ENCODE measurements at regions not wholly inside any gene's neighbourhood (a gene's known extent, or its start where the extent isn't known, plus 50 kb on each side); places are given as distances from the start of the nearest gene placed in this dataset.

DNA sequence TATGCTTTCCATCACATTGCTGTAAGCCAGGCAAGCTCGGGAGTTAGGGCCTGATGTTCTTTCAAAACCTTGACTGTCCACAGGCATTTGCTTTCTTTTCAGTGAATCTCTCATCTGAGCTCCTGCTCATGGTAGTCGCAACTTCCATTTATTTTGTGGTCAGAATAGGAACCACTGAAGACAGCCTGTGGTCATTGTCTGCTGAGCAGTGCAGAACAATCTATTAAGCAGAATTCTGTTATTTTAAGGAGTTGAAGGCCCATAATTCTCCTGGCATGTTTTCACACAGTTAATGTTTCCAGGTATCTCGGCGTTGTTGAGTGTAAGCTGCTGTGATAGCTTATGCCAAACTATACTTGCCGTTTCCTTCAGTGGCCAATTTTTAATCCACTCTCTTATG is 491.1 kb upstream of the AKR1E2 start:
- DNase-seq (ENCODE audit: extremely low read depth, low read depth): no peak
- TF ChIP-seq, protein P1, sequence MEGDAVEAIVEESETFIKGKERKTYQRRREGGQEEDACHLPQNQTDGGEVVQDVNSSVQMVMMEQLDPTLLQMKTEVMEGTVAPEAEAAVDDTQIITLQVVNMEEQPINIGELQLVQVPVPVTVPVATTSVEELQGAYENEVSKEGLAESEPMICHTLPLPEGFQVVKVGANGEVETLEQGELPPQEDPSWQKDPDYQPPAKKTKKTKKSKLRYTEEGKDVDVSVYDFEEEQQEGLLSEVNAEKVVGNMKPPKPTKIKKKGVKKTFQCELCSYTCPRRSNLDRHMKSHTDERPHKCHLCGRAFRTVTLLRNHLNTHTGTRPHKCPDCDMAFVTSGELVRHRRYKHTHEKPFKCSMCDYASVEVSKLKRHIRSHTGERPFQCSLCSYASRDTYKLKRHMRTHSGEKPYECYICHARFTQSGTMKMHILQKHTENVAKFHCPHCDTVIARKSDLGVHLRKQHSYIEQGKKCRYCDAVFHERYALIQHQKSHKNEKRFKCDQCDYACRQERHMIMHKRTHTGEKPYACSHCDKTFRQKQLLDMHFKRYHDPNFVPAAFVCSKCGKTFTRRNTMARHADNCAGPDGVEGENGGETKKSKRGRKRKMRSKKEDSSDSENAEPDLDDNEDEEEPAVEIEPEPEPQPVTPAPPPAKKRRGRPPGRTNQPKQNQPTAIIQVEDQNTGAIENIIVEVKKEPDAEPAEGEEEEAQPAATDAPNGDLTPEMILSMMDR (IDR thresholded peaks at IDR 0.05; ENCODE audit: low read depth, low read length, missing control alignments): no peak
- H3K4me3 ChIP-seq (replicated peaks; ENCODE audit: low read depth, low read length): no peak overlapping the region

DNA sequence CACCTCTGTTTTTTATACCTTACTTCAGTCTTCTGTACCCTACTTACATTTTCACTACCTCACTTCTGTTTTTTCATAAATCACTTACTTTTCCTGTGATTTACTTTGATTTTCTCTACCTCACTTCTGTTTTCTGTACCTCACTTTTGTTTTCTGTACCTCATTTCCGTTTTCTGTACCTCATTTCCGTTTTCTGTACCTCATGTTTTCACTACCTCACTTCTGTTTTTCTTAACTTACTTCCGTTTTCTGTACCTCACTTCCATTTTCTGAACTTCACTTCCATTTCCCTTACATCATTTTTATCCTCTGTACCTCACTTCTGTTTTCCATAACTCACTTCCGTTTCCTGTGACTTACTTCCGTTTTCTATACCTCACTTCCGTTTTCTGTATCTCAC is 492.0 kb upstream of the AKR1E2 start:
- TF ChIP-seq, protein P1 (IDR thresholded peaks at IDR 0.05; ENCODE audit: low read depth, low read length, missing control alignments): no peak
- DNase-seq (ENCODE audit: extremely low read depth, low read depth): no peak
- H3K4me3 ChIP-seq (replicated peaks; ENCODE audit: low read depth, low read length): no peak overlapping the region

DNA sequence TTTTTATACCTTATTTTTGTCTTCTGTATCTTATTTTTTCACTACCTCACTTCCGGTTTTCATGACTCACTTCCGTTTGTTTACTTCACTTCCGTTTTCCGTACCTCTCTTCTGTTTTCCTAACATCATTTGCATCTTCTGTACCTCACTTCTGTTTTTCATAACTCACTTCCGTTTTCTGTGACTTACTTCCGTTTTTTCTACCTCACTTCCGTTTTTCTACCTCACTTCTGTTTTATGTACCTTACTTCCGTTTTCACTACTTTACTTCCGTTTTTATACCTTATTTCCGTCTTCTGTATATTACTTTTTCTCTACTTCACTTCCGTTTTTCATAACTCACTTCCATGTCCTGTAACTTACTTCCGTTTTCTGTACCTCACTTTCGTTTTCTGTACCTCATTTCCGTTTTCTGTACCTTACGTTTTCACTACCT is 492.5 kb upstream of the AKR1E2 start:
- no peak overlapping the region for H3K4me3 ChIP-seq (replicated peaks; ENCODE audit: low read depth, low read length)
- DNase-seq (ENCODE audit: extremely low read depth, low read depth): no peak
- TF ChIP-seq, protein P1 (IDR thresholded peaks at IDR 0.05; ENCODE audit: low read depth, low read length, missing control alignments): no peak

DNA sequence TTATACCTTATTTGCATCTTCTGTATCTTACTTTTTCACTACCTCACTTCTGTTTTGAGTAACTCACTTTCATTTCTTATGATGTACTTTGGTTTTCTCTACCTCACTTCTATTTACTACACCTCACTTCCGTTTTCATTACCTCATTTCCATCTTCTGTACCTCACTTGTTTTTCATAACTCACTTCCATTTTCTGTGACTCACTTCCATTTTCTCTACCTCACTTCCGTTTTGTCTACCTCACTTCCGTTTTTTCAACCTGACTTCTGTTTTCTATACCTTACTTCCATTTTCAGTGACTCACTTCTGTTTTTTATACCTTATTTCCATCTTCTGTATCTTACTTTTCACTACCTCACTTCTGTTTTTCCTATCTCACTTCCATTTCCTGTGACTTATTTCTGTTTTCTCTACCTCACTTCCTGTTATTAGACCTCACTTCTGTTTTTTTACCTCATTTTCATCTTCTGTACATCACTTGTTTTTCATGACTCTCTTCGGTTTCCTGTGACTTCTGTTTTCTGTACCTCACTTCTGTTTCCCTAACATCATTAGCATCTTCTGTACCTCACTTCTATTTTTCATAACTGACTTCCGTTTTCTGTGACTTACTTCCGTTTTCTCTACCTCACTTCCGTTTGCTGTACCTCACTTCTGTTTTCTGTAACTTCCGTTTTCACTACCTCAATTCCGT is 493.1 kb upstream of the AKR1E2 start:
- no peak for DNase-seq (ENCODE audit: extremely low read depth, low read depth)
- H3K4me3 ChIP-seq (replicated peaks; ENCODE audit: low read depth, low read length): no peak overlapping the region
- TF ChIP-seq, protein P1 (IDR thresholded peaks at IDR 0.05; ENCODE audit: low read depth, low read length, missing control alignments): no peak

DNA sequence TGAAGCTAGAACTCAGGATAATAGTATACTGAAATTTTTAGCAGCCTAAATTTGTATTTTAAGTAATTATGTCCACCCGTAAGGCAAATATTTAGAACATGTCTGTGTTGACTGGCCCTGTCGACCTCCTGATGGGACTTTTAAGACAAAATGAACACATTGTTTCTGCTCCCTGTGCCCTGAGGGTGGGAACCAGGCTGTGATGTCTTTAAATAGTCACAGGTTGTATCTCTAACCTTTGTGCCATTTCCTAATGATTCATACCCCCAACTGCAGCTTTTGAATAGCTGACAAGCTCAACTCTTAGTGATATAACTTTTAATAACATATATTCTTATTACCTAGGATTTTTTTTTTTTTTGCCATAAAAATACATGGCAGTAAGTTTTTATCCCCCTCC is 494.9 kb upstream of the AKR1E2 start:
- TF ChIP-seq, protein P1 (IDR thresholded peaks at IDR 0.05; ENCODE audit: low read depth, low read length, missing control alignments): no peak
- no peak for DNase-seq (ENCODE audit: extremely low read depth, low read depth)
- H3K4me3 ChIP-seq (replicated peaks; ENCODE audit: low read depth, low read length): no peak overlapping the region

DNA sequence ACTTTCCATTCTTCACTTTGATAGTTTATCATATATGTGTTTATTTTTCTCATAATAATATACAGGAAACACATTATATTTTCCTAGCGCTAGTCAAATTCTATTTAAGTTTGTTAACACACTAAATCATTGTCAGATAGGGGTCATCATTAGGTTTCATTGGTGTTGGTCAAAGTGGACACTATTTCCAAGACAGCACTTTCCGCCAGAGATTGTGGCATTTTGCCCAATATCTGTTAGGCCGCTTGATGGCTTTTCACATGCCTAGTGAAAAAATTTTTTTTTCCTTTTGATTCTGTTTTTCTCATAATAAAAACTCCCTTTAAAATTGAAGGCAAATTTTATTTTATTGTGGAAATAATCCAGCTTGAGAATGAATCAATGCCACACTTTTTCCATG is 495.4 kb upstream of the AKR1E2 start:
- no peak for DNase-seq (ENCODE audit: extremely low read depth, low read depth)
- no peak overlapping the region for H3K4me3 ChIP-seq (replicated peaks; ENCODE audit: low read depth, low read length)
- TF ChIP-seq, protein P1 (IDR thresholded peaks at IDR 0.05; ENCODE audit: low read depth, low read length, missing control alignments): no peak

DNA sequence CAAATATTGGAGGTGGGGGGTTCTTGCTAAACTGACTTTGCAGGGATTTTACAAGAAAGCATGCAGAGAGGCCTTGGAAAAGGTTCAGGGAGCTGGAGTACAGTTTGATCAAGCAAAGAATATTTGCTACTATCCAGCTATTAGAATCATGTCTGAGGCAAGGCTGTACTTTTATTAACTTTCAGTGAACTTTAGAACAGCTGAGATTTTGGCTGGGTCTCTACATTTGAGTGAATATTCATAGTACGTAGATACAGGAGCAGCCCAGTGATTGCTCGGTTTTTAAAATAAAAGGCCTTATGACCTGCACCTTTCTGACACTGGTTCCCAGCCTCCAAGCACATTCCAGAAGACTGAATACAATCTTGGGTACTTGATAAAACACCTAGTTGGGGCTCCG is 496.8 kb upstream of the AKR1E2 start:
- no peak for DNase-seq (ENCODE audit: extremely low read depth, low read depth)
- H3K4me3 ChIP-seq (replicated peaks; ENCODE audit: low read depth, low read length): no peak overlapping the region
- TF ChIP-seq, protein P1 (IDR thresholded peaks at IDR 0.05; ENCODE audit: low read depth, low read length, missing control alignments): no peak
